ENCODE measurements at regions not wholly inside any gene's neighbourhood (a gene's known extent, or its start where the extent isn't known, plus 50 kb on each side); places are given as distances from the start of the nearest gene placed in this dataset.

DNA sequence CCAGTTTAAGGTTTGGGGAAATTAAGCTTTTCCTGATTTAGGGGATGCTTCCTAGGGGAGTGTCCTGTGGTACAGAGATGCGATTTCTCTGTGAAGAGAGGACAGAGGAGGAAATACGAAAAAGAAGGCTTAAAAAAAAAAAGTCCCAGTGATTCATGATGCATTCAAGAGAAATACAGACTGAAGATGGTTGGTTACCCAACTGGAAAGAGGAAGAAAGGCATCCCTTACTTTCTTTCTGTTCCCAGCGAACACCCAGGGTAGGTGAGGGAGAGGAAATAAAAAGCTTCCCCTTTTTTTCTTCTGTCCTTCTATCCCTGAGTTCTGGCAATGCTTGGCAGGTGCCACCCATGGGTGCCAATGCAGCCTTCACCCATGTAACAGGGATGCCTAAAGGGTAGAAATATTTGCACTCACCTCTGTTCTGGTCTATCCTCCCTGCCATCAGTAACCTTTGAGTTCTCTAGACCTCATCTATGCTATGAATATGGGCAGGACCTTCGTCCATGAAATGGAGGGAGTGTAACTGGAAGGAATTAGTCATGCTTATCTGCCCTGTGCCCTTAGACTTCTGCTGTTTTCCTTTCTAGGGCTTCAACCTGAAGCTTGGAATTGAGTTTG is 230.1 kb upstream of the GALNTL6 start:
- Histone ChIP-seq H3K9ac (replicated peaks; ENCODE audit: extremely low read depth, insufficient read depth, low read length) (no peak overlapping the region), H3K4me1 (ENCODE audit: control insufficient read depth, extremely low read depth, insufficient read depth, low read length) (no peaks in the 10 kb centered on the region), H3K9me3 (replicated peaks; ENCODE audit: control insufficient read depth, insufficient read depth, low read length) (no peaks in the 10 kb centered on the region), H3K36me3 (ENCODE audit: control insufficient read depth in 2 of 2, extremely low read depth in 1 of 2, insufficient read depth in 2 of 2, low read length in 2 of 2) (no peaks in the 10 kb centered on the region), H3K27ac (ENCODE audit: insufficient read depth, low read depth, low read length) (no peak overlapping the region), H3K4me3 (replicated peaks in 1 of 3; ENCODE audit: insufficient read depth in 1 of 3, low read depth in 1 of 3, low read length in 3 of 3) (no peak overlapping the region), H2AFZ (ENCODE audit: low read depth, low read length) (no peak overlapping the region), H3K4me2 (ENCODE audit: insufficient read depth, low read length) (no peak overlapping the region), H3K27me3 (ENCODE audit: control insufficient read depth in 2 of 2, insufficient read depth in 2 of 2, low read length in 2 of 2) (no peaks in the 10 kb centered on the region), H3K9me1 (replicated peaks; ENCODE audit: control insufficient read depth, extremely low read depth, insufficient read depth, low read length) (no peaks in the 10 kb centered on the region), H3K79me2 (ENCODE audit: control insufficient read depth, insufficient read depth, low read length) (no peaks in the 10 kb centered on the region), H4K20me1 (replicated peaks; ENCODE audit: control insufficient read depth, extremely low read depth, insufficient read depth, low read length) (no peaks in the 10 kb centered on the region)
- DNase-seq (ENCODE audit: low read depth, low spot score) (no peak), FAIRE-seq (no peak)
- CTCF ChIA-PET: no interaction called here
- no TSS peak for BruUV-seq (replicated peaks)
- POLR2A ChIA-PET: no interaction called here
- TF ChIP-seq GATA2 (IDR thresholded peaks at IDR 0.05; ENCODE audit: insufficient read depth, insufficient read length, low read depth, low read length) (no peak), POLR2AphosphoS5 (IDR thresholded peaks at IDR 0.05; ENCODE audit: insufficient read depth, low read depth, low read length) (no peak), JUN (IDR thresholded peaks at IDR 0.05; ENCODE audit: borderline replicate concordance, insufficient read depth, insufficient read length, low read depth) (no peak), EZH2 (IDR thresholded peaks at IDR 0.05; ENCODE audit: borderline replicate concordance, low read depth, low read length, severe bottlenecking) (no peak), FOS (IDR thresholded peaks at IDR 0.05; ENCODE audit: borderline replicate concordance, insufficient read depth, low read length) (no peak), POLR2A (IDR thresholded peaks at IDR 0.05; ENCODE audit: low read depth, low read length) (no peak), MAX (IDR thresholded peaks at IDR 0.05; ENCODE audit: insufficient read depth, insufficient read length) (no peak), MYC (IDR thresholded peaks at IDR 0.05; ENCODE audit: low read depth, low read length) (no peak)
- TF ChIP-seq, protein P1, sequence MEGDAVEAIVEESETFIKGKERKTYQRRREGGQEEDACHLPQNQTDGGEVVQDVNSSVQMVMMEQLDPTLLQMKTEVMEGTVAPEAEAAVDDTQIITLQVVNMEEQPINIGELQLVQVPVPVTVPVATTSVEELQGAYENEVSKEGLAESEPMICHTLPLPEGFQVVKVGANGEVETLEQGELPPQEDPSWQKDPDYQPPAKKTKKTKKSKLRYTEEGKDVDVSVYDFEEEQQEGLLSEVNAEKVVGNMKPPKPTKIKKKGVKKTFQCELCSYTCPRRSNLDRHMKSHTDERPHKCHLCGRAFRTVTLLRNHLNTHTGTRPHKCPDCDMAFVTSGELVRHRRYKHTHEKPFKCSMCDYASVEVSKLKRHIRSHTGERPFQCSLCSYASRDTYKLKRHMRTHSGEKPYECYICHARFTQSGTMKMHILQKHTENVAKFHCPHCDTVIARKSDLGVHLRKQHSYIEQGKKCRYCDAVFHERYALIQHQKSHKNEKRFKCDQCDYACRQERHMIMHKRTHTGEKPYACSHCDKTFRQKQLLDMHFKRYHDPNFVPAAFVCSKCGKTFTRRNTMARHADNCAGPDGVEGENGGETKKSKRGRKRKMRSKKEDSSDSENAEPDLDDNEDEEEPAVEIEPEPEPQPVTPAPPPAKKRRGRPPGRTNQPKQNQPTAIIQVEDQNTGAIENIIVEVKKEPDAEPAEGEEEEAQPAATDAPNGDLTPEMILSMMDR (IDR thresholded peaks at IDR 0.05; ENCODE audit: extremely low read depth in 1 of 2, insufficient read depth in 1 of 2, low read depth in 1 of 2, low read length in 2 of 2): no peak
- intact Hi-C loops (cut with micrococcal nuclease) (no loop called here), dilution Hi-C loops (cut with MboI; ENCODE audit: extremely low pct_ligation_motif_present, low sequenced_read_pairs) (no loop called here)
